IMR-90 (cell line): ENCODE measurements at regions not wholly inside any gene's neighbourhood (a gene's known extent, or its start where the extent isn't known, plus 50 kb on each side); places are given as distances from the start of the nearest gene placed in this dataset.
"Not testable (repeated sequence)": the region's sequence is repeated elsewhere in the genome, so short reads cannot be mapped to it uniquely, and the experiment has no call there.

Experiments used
- ATAC-seq: fragments of 200-7000 bp; cut with Tn5 transposase; 2 replicates; pipeline ENCODE4 v1.9.1; 2020; ENCODE audit warnings: low read depth, mild to moderate bottlenecking, moderate library complexity
- BruUV-seq: library from RNA; stranded (reverse); fragments of 400-500 nt; replicated peaks from 2 replicates; lab custom pipeline; 2021; lab: Mats Ljungman, UMichigan
- CTCF ChIA-PET: fragments of 300-600 bp; formaldehyde crosslinking; extraction: SDS; loops from one replicate; lab custom pipeline; 2021; ENCODE audit warnings: antibody characterized with exemption; lab: Yijun Ruan, JAX
- POLR2A ChIA-PET: fragments of 300-600 bp; sonication (Branson Sonifier 250); formaldehyde crosslinking; loops from one replicate; lab custom pipeline; 2022; ENCODE audit warnings: antibody characterized with exemption; ENCODE audit not compliant: unreplicated experiment; lab: Charles Lee
- DNase-seq: peaks from one replicate; pipeline ENCODE4 v3.0.0; 2013
- H2AFZ ChIP-seq: replicated peaks from 2 replicates; pipeline ENCODE3; 2013; ENCODE audit warnings: low read length, mild to moderate bottlenecking; ENCODE audit not compliant: poor library complexity
- H2AK5ac ChIP-seq: 2 replicates; pipeline ENCODE4 v1.6.1; 2013; ENCODE audit warnings: low read depth, low read length, inconsistent platforms
- H2AK9ac ChIP-seq: replicated peaks from 2 replicates; pipeline ENCODE3; 2013; ENCODE audit warnings: mild to moderate bottlenecking, low read depth, low read length, moderate library complexity; ENCODE audit not compliant: poor library complexity
- H2BK120ac ChIP-seq: 2 replicates; pipeline ENCODE4 v1.6.1; 2013; ENCODE audit warnings: low read depth, low read length, inconsistent platforms
- H2BK15ac ChIP-seq: 3 replicates; pipeline ENCODE4 v1.6.1; 2013; ENCODE audit warnings: low read depth, low read length, inconsistent platforms
- H2BK20ac ChIP-seq: 2 replicates; pipeline ENCODE4 v1.6.1; 2013; ENCODE audit warnings: low read depth, mild to moderate bottlenecking, inconsistent platforms, low read length, moderate library complexity
- H2BK5ac ChIP-seq: 2 replicates; pipeline ENCODE4 v1.6.1; 2013; ENCODE audit warnings: mild to moderate bottlenecking, low read depth, low read length, inconsistent platforms; ENCODE audit not compliant: poor library complexity, severe bottlenecking
- H3K14ac ChIP-seq: replicated peaks from 2 replicates; pipeline ENCODE4 v1.6.1; 2013; ENCODE audit warnings: low read depth, low read length, inconsistent platforms
- H3K18ac ChIP-seq: 2 replicates; pipeline ENCODE4 v1.6.1; 2013; ENCODE audit warnings: low read depth, low read length, control low read depth
- H3K23ac ChIP-seq: 2 replicates; pipeline ENCODE4 v1.6.1; 2013; ENCODE audit warnings: low read depth, low read length, inconsistent platforms
- H3K27ac ChIP-seq: 2 replicates; pipeline ENCODE4 v1.5.1; 2013; ENCODE audit warnings: mild to moderate bottlenecking, control low read depth, low read length; ENCODE audit not compliant: insufficient read depth
- H3K27me3 ChIP-seq: 2 replicates; pipeline ENCODE4 v1.6.1; 2013; ENCODE audit warnings: low read length; ENCODE audit not compliant: control insufficient read depth, insufficient read depth
- H3K36me3 ChIP-seq: 2 replicates; pipeline ENCODE4 v1.6.1; 2013; ENCODE audit warnings: low read length, mixed read lengths; ENCODE audit not compliant: control insufficient read depth, insufficient read depth
- H3K4ac ChIP-seq: 2 replicates; pipeline ENCODE4 v1.6.1; 2013; ENCODE audit warnings: low read depth, low read length, inconsistent platforms
- H3K4me1 ChIP-seq: 2 replicates; pipeline ENCODE4 v1.6.1; 2013; ENCODE audit warnings: low read length, mixed read lengths; ENCODE audit not compliant: control insufficient read depth, insufficient read depth
- H3K4me2 ChIP-seq: 2 replicates; pipeline ENCODE4 v1.6.1; 2013; ENCODE audit warnings: low read depth, mild to moderate bottlenecking, control low read depth, low read length, moderate library complexity
- H3K4me3 ChIP-seq: 2 replicates; pipeline ENCODE4 v1.5.1; 2013; ENCODE audit warnings: low read depth, mild to moderate bottlenecking, control low read depth, low read length, moderate library complexity; ENCODE audit not compliant: insufficient read depth
- H3K56ac ChIP-seq: 2 replicates; pipeline ENCODE4 v1.6.1; 2013; ENCODE audit warnings: low read length, inconsistent platforms; ENCODE audit not compliant: insufficient read depth; ENCODE audit errors: extremely low read depth
- H3K79me1 ChIP-seq, 2 experiments: 2 replicates each; pipeline ENCODE4 v1.6.1; 2013; ENCODE audit warnings: low read length in 2 of 2, inconsistent platforms in 1 of 2, low read depth in 1 of 2
- H3K9ac ChIP-seq: 2 replicates; pipeline ENCODE4 v1.6.1; 2013; ENCODE audit warnings: low read depth, low read length, control low read depth
- H3K9me1 ChIP-seq: 2 replicates; pipeline ENCODE4 v1.6.1; 2013; ENCODE audit warnings: low read length, inconsistent platforms; ENCODE audit not compliant: insufficient read depth
- H3K9me3 ChIP-seq: 2 replicates; pipeline ENCODE4 v1.6.1; 2013; ENCODE audit warnings: low read length; ENCODE audit not compliant: control insufficient read depth, insufficient read depth
- H4K20me1 ChIP-seq: 2 replicates; pipeline ENCODE4 v1.6.1; 2013; ENCODE audit warnings: low read length, inconsistent platforms; ENCODE audit not compliant: insufficient read depth
- H4K5ac ChIP-seq: 2 replicates; pipeline ENCODE4 v1.6.1; 2013; ENCODE audit warnings: mild to moderate bottlenecking, low read depth, low read length, control low read depth
- H4K8ac ChIP-seq, 2 experiments: 2 replicates each; pipeline ENCODE4 v1.6.1; 2013; ENCODE audit warnings: low read depth in 2 of 2, low read length in 2 of 2, control low read depth in 1 of 2, inconsistent platforms in 1 of 2
- H4K91ac ChIP-seq: 2 replicates; pipeline ENCODE4 v1.6.1; 2013; ENCODE audit warnings: low read depth, low read length, inconsistent platforms; ENCODE audit not compliant: insufficient read depth
- WGBS, 2 experiments: methylation state at CpG; one replicate each; pipeline versions ENCODE4 v1.1.5 to v1.1.7; 2013; ENCODE audit warnings: missing lambda C conversion rate in 2 of 2; ENCODE audit not compliant: insufficient read length in 1 of 2; ENCODE audit errors: extremely low coverage in 2 of 2; 5-methylcytosine and 5-hydroxymethylcytosine counted together
- dilution Hi-C: fragments of 300-500 bp; cut with HindIII; formaldehyde crosslinking; loops from one replicate; pipeline ENCODE4 v1.14.3; 2018; ENCODE audit warnings: low sequenced_read_pairs; ENCODE audit not compliant: unreplicated experiment
- in situ Hi-C: fragments of 300-500 bp; cut with MboI; formaldehyde crosslinking; loops from 3 replicates; pipeline ENCODE4 v1.14.3; 2019; ENCODE audit warnings: low sequenced_read_pairs, inconsistent platforms, mixed read lengths
- intact Hi-C: fragments of 100-400 bp; cut with micrococcal nuclease; formaldehyde crosslinking; loops from 2 replicates; pipeline ENCODE4 v1.10.0; 2022

GRCh38 chr7:150028344-150029012 is 154.7 kb downstream of the ATP6V0E2 start:
- H2AFZ ChIP-seq, BruUV-seq, H3K27me3 ChIP-seq, H3K36me3 ChIP-seq, H2AK9ac ChIP-seq, ATAC-seq, H3K79me1 ChIP-seq, DNase-seq, H3K9me3 ChIP-seq, H4K20me1 ChIP-seq, H2BK15ac ChIP-seq, CTCF ChIA-PET, H2BK20ac ChIP-seq, H3K56ac ChIP-seq, H3K4ac ChIP-seq, H3K23ac ChIP-seq, H3K14ac ChIP-seq, H4K5ac ChIP-seq, H2BK5ac ChIP-seq, H3K9ac ChIP-seq, H3K9me1 ChIP-seq, H3K4me2 ChIP-seq, dilution Hi-C loops, H3K4me3 ChIP-seq, POLR2A ChIA-PET, H2AK5ac ChIP-seq, in situ Hi-C loops, intact Hi-C loops, H4K91ac ChIP-seq, H3K4me1 ChIP-seq, H4K8ac ChIP-seq, H3K18ac ChIP-seq, H2BK120ac ChIP-seq, H3K27ac ChIP-seq: not testable (repeated sequence)
- no CpG with 5 or more reads among the region's 13 CpGs for WGBS, 2 experiments

- DNase-seq, H4K91ac ChIP-seq, H3K27ac ChIP-seq, H3K79me1 ChIP-seq, H2AK9ac ChIP-seq, H3K27me3 ChIP-seq, dilution Hi-C loops, H4K8ac ChIP-seq, H3K56ac ChIP-seq, H3K4ac ChIP-seq, H2BK120ac ChIP-seq, H2AK5ac ChIP-seq, in situ Hi-C loops, H4K5ac ChIP-seq, H2BK5ac ChIP-seq, H3K23ac ChIP-seq, H3K36me3 ChIP-seq, ATAC-seq, H2BK15ac ChIP-seq, H3K4me3 ChIP-seq, intact Hi-C loops, H3K18ac ChIP-seq, H4K20me1 ChIP-seq, POLR2A ChIA-PET, H3K14ac ChIP-seq, BruUV-seq, H2BK20ac ChIP-seq, H3K9me3 ChIP-seq, H3K9ac ChIP-seq, H3K4me1 ChIP-seq, H3K9me1 ChIP-seq, CTCF ChIA-PET, H2AFZ ChIP-seq, H3K4me2 ChIP-seq: not testable (repeated sequence)
- no CpG with 5 or more reads among the region's 6 CpGs for WGBS, 2 experiments
Measured at GRCh38 chr7:150029013-150029389, 155.2 kb downstream of the ATP6V0E2 start.
